ENCODE measurements at regions not wholly inside any gene's neighbourhood (a gene's known extent, or its start where the extent isn't known, plus 50 kb on each side); places are given as distances from the start of the nearest gene placed in this dataset.

DNA sequence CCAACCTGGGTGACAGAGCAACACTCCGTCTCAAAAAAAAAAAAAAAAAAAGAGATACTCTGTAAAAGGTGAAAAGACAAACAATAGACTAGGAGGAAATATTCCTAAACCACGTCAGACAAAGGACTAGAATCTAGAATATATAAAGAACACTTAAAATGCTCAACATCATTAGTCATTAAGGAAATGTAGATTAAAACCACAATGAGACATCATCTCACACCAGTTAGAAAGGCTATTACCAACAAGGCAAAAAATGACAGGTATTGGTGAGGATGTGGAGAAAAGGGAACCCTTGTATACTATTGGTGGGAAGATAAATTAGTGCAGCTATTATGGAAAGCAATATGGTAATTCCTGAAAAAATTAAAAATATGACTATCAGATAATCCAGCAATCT, 903.1 kb upstream of the SOX9 start:
- no peak for DNase-seq

GRCh38 chr17:71224824-71225575, 895.8 kb upstream of the SOX9 start:
- DNase-seq: no peak

DNA sequence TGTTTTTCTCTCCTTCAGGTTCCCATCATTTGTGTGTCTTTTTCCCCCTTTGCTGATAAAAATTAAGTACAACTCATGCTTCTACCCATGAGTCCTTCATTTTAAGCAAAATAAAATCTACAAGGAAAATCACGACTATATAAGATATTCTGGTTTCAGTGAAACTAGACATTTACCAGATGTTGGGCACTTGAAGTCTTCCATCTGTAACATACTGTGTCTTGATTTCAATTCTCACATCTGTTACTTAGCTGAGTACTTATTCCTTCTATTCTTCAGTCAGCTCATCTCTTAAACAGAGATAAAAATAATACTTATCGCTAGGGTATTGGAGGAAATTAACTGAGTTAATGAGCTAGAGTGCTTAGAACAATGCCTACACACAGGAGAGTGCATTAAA, 893.0 kb upstream of the SOX9 start:
- DNase-seq: no peak

- no peak for DNase-seq
Measured at GRCh38 chr17:71229070-71229469, 891.8 kb upstream of the SOX9 start.

- DNase-seq: peak; percentile 24
Measured at GRCh38 chr17:71232801-71233559, 887.8 kb upstream of the SOX9 start.

DNA sequence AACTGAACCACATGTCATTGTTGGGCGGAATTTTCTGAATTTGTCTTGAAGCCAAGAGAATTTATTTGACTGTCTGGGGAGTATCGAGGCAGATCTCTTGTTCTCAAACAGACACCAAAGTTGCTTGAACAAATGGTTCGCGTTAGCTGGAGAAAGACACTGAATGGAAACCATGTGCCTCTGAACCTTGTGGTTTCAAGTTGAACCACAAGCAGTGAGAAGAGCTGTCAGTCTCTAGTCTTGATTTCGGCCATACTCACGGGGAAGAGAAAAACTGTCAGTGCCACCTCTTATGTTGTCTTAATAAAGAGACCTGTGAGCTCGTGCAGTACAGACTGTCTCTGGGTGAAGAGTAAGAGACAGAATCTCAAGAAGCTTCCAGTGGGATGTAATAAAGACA, 886.5 kb upstream of the SOX9 start:
- peak; percentile 56 for DNase-seq

DNA sequence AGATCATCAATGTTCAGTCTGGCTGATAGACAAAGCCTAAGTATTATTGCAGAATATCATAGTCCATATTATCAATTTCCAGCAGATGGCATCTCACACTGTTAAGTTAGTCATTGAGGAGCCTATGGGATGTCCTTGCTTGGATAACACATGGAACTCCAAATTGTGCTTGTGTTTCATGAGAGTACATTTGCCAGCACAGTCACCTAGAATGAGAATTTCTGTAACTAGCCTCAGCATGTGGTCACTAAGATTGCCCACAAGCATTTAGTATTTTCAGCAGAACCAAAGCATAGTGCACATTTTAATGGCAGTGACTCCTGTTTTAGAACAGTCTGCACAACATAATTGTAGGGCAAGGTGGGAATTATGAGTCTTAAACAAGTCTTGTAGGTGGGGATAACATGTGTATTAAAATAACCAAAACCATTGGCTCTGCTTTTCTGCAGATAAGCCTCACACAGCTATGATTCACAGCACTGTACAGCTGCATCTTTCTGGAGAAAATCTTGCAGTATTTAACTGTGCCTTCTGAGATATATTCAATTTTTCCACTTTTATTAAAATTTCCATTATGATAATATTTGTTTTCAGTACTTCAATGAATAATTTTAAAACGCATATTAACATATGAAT, 882.8 kb upstream of the SOX9 start:
- DNase-seq: peak; percentile 55

GRCh38 chr17:71247441-71248015, 873.3 kb upstream of the SOX9 start:
- no peak for DNase-seq

DNA sequence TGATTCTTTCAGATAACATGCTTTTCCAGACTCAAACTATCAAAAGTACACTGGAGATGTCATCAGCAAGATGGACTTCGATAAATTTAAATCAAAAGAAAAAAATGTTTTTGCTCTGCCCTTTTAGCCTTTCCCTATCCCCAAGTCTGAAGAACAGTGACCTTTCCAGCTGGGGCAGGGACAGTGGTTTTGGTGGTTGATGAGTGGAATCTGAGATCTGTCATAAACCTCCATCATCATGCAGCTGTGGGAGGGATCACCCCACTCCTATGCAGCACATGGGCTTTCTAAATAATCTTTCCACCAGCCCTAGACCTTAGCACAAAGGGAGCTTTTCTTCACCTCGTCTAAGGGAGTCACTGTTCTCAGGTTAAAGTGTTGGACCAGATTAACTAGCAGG, 869.5 kb upstream of the SOX9 start:
- DNase-seq: no peak

- DNase-seq: peak; percentile 22
Measured at GRCh38 chr17:71251951-71252350, 868.9 kb upstream of the SOX9 start.

- no peak for DNase-seq
Measured at GRCh38 chr17:71252436-71252835, 868.4 kb upstream of the SOX9 start.

DNA sequence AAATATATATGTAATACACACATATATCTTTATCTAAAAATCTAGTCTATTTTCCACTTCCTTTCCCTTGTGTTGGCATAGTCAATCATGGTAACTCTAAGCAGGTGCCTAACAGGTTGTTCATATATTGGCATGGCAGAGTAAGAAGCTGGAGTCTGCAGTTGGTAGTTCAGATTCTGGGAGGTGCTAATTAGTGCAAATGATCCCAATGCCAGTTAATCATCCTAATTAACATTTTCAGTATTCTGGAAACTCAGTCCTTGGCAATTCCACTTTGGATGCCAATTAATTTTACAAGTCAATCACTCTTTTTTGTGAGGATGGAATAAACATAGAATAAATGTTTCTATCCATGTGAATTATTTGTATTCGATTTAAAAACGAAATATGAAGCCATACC, 863.7 kb upstream of the SOX9 start:
- DNase-seq: no peak

GRCh38 chr17:71260366-71260940, 860.4 kb upstream of the SOX9 start:
- DNase-seq: no peak

GRCh38 chr17:71262586-71262985, 858.2 kb upstream of the SOX9 start:
- DNase-seq: no peak

GRCh38 chr17:71267668-71268067, 853.2 kb upstream of the SOX9 start:
- no peak for DNase-seq

GRCh38 chr17:71269201-71269600, 851.6 kb upstream of the SOX9 start:
- no peak for DNase-seq

GRCh38 chr17:71273441-71273840, 847.4 kb upstream of the SOX9 start:
- DNase-seq: no peak

- DNase-seq: no peak
Measured at GRCh38 chr17:71276079-71276478, 844.7 kb upstream of the SOX9 start.

GRCh38 chr17:71283486-71283885, 837.3 kb upstream of the SOX9 start:
- DNase-seq: no peak

DNA sequence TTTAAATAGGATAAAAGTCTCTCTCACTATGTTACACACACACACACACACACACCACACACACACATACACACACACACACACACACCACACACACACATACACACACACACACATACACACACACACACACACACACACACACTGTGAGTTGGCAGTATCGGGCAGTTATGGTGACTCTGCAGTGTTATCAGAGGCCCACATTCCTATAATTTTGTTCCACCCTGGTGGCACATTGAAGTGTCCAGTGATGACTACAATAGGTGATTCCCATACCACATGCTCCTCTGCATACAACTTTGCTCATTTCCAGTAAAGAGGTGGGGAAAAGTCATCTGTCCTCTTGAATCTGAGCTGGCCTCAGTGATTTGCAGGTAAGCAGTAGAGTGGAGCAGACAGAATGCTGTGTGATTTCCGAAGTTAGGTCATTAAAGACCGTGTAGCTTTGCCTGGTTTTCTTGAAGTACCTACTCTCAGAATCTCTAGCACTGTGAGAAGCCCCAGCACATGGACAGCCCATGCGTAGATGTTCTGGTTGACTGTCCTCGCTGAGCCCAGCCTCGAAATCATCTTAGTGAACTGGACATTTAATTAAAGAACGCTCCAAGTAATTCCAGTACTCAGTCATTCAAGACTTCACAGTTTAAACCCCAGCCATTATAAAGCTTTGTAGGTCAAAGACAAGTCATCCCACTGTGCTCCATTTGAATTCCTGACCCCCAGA, 836.6 kb upstream of the SOX9 start:
- DNase-seq: no peak

DNA sequence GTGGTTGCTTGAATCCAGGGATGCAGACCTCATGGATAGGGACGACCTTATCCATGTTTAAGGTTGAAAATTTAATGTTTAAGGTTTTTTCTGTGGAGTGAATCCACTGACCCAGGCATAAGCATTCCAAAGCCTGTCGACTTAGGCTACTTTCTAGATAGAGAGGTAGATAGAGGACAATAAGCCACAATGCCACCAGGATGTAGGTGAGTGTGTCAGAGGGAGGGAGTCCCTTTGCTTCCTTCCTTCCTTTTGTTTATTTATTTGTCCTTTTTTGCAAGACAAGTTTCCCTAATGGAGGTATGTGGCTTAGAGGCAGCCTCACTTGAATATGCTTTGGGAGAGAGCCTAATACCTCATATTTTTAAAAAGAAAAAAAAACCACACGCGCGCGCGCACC, 834.2 kb upstream of the SOX9 start:
- no peak for DNase-seq
